HG03139 (cell line): ENCODE measurements at regions not wholly inside any gene's neighbourhood (a gene's known extent, or its start where the extent isn't known, plus 50 kb on each side); places are given as distances from the start of the nearest gene placed in this dataset.
"Not testable (repeated sequence)": the region's sequence is repeated elsewhere in the genome, so short reads cannot be mapped to it uniquely, and the experiment has no call there.

Source experiments
- ATAC-seq: cut with Tn5 transposase; IDR thresholded peaks from one replicate; pipeline ENCODE4 v1.9.1; 2021; ENCODE audit not compliant: unreplicated experiment

GRCh38 chrY:18078452-18078851, 52.9 kb downstream of the CDY2A start:
- not testable (repeated sequence) for ATAC-seq

- not testable (repeated sequence) for ATAC-seq
Measured at GRCh38 chrY:18085910-18086309, 60.3 kb downstream of the CDY2A start.

GRCh38 chrY:18086361-18086977, 60.9 kb downstream of the CDY2A start:
- not testable (repeated sequence) for ATAC-seq

GRCh38 chrY:18087943-18088655, 62.5 kb downstream of the CDY2A start:
- not testable (repeated sequence) for ATAC-seq

- not testable (repeated sequence) for ATAC-seq
Measured at GRCh38 chrY:18092952-18093351, 67.4 kb downstream of the CDY2A start.

- ATAC-seq: not testable (repeated sequence)
Measured at GRCh38 chrY:18105691-18106090, 80.1 kb downstream of the CDY2A start.

- ATAC-seq: not testable (repeated sequence)
Measured at GRCh38 chrY:18118388-18118787, 92.8 kb downstream of the CDY2A start.

- ATAC-seq: not testable (repeated sequence)
Measured at GRCh38 chrY:18137718-18138117, 112.1 kb downstream of the CDY2A start.

- ATAC-seq: not testable (repeated sequence)
Measured at GRCh38 chrY:18139311-18140007, 113.9 kb downstream of the CDY2A start.

- ATAC-seq: not testable (repeated sequence)
Measured at GRCh38 chrY:18146417-18146816, 120.8 kb downstream of the CDY2A start.

GRCh38 chrY:18152626-18153025, 127.0 kb downstream of the CDY2A start:
- not testable (repeated sequence) for ATAC-seq

- not testable (repeated sequence) for ATAC-seq
Measured at GRCh38 chrY:18165738-18166137, 140.2 kb downstream of the CDY2A start.

GRCh38 chrY:18176118-18176517, 150.5 kb downstream of the CDY2A start:
- not testable (repeated sequence) for ATAC-seq

- not testable (repeated sequence) for ATAC-seq
Measured at GRCh38 chrY:18188982-18189683, 163.5 kb downstream of the CDY2A start.

GRCh38 chrY:18237580-18237979, 212.0 kb downstream of the CDY2A start:
- not testable (repeated sequence) for ATAC-seq

GRCh38 chrY:18262562-18262961, 237.0 kb downstream of the CDY2A start:
- ATAC-seq: not testable (repeated sequence)

- not testable (repeated sequence) for ATAC-seq
Measured at GRCh38 chrY:18271126-18271525, 245.5 kb downstream of the CDY2A start.

GRCh38 chrY:18294353-18294752, 252.2 kb upstream of the HSFY1 start:
- ATAC-seq: not testable (repeated sequence)

GRCh38 chrY:18298461-18298860, 248.1 kb upstream of the HSFY1 start:
- ATAC-seq: not testable (repeated sequence)

- not testable (repeated sequence) for ATAC-seq
Measured at GRCh38 chrY:18306344-18306743, 240.2 kb upstream of the HSFY1 start.

- ATAC-seq: not testable (repeated sequence)
Measured at GRCh38 chrY:18311853-18312252, 234.7 kb upstream of the HSFY1 start.
